Stimulated activated memory B cell treated with anti-CD40 and anti-IgM and Interleukin-4, amounts not matched to agents 10 μg/mL and 1 μg/mL and 100 μg/mL, for 72 hours (primary cell): ENCODE measurements at regions not wholly inside any gene's neighbourhood (a gene's known extent, or its start where the extent isn't known, plus 50 kb on each side); places are given as distances from the start of the nearest gene placed in this dataset.

ENCODE experiments used
- ATAC-seq: fragments of 150-1000 bp; cut with Tn5 transposase; 2 replicates; pipeline ENCODE4 v1.10.0; 2021
- H3K27ac Mint-ChIP-seq: one replicate; pipeline ENCODE4 v1.8.0; 2022; ENCODE audit warnings: mild to moderate bottlenecking, mixed read lengths
- H3K27me3 Mint-ChIP-seq: one replicate; pipeline ENCODE4 v1.8.0; 2022; ENCODE audit warnings: mixed read lengths
- H3K36me3 Mint-ChIP-seq: one replicate; pipeline ENCODE4 v1.8.0; 2022; ENCODE audit warnings: mixed read lengths
- H3K4me1 Mint-ChIP-seq: one replicate; pipeline ENCODE4 v1.8.0; 2022; ENCODE audit warnings: mixed read lengths
- H3K4me3 Mint-ChIP-seq: one replicate; pipeline ENCODE4 v1.8.0; 2022; ENCODE audit warnings: mild to moderate bottlenecking, moderate library complexity, mixed read lengths
- H3K9me3 Mint-ChIP-seq: one replicate; pipeline ENCODE4 v1.8.0; 2022; ENCODE audit warnings: mixed read lengths

- ATAC-seq: no peak
- H3K4me3 Mint-ChIP-seq: no peak overlapping the region
- no peak overlapping the region for H3K27ac Mint-ChIP-seq
- H3K9me3 Mint-ChIP-seq: peaks cover 3% of the 10 kb centered on the region
- no peaks in the 10 kb centered on the region for H3K27me3 Mint-ChIP-seq
- no peaks in the 10 kb centered on the region for H3K36me3 Mint-ChIP-seq
- H3K4me1 Mint-ChIP-seq: no peaks in the 10 kb centered on the region
Measured at GRCh38 chr19:32174386-32175113, 170.9 kb upstream of the ZNF507 start.

DNA sequence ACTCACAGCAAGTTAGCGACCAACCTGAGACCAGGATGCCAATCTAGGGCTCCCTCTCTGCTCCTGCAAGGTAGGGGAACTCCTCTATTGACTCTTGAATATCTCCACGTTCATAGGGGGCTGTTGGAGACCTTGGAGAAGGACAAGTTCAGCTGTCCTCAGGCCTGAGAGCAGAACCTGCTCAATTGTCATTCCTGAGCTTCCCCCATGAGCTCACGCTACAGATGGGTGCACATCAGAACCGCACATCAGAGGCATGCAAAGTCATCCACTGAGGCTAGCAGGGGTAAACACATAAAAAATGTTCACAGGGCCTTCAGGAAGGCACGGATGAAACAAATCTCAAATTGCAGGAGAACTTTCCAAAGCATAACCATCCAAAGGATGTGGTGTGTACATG lies 168.8 kb upstream of the ZNF507 start:
- Mint-ChIP-seq H3K9me3 (peaks cover 3% of the 10 kb centered on the region), H3K27me3 (no peaks in the 10 kb centered on the region), H3K4me3 (no peak overlapping the region), H3K27ac (no peak overlapping the region), H3K4me1 (no peaks in the 10 kb centered on the region), H3K36me3 (no peaks in the 10 kb centered on the region)
- ATAC-seq: no peak

GRCh38 chr19:32177686-32178085 lies 167.7 kb upstream of the ZNF507 start:
- no peaks in the 10 kb centered on the region for H3K4me1 Mint-ChIP-seq
- no peaks in the 10 kb centered on the region for H3K27me3 Mint-ChIP-seq
- H3K36me3 Mint-ChIP-seq: no peaks in the 10 kb centered on the region
- ATAC-seq: no peak
- H3K9me3 Mint-ChIP-seq: peaks cover 3% of the 10 kb centered on the region
- H3K4me3 Mint-ChIP-seq: no peak overlapping the region
- H3K27ac Mint-ChIP-seq: no peak overlapping the region

- Mint-ChIP-seq H3K27me3 (no peaks in the 10 kb centered on the region), H3K36me3 (no peaks in the 10 kb centered on the region), H3K4me1 (no peaks in the 10 kb centered on the region), H3K27ac (no peak overlapping the region), H3K9me3 (peaks cover 5% of the 10 kb centered on the region), H3K4me3 (no peak overlapping the region)
- ATAC-seq: no peak
Measured at GRCh38 chr19:32178401-32178800, 167.0 kb upstream of the ZNF507 start.

GRCh38 chr19:32178956-32179355 lies 166.5 kb upstream of the ZNF507 start:
- ATAC-seq: no peak
- H3K27me3 Mint-ChIP-seq: no peaks in the 10 kb centered on the region
- no peaks in the 10 kb centered on the region for H3K4me1 Mint-ChIP-seq
- H3K27ac Mint-ChIP-seq: no peak overlapping the region
- no peak overlapping the region for H3K4me3 Mint-ChIP-seq
- no peaks in the 10 kb centered on the region for H3K36me3 Mint-ChIP-seq
- peaks cover 6% of the 10 kb centered on the region for H3K9me3 Mint-ChIP-seq

GRCh38 chr19:32181216-32181920 lies 164.0 kb upstream of the ZNF507 start:
- Mint-ChIP-seq H3K27ac (no peak overlapping the region), H3K27me3 (no peaks in the 10 kb centered on the region), H3K9me3 (peaks cover 9% of the 10 kb centered on the region), H3K4me3 (no peak overlapping the region), H3K4me1 (no peaks in the 10 kb centered on the region), H3K36me3 (no peaks in the 10 kb centered on the region)
- no peak for ATAC-seq

DNA sequence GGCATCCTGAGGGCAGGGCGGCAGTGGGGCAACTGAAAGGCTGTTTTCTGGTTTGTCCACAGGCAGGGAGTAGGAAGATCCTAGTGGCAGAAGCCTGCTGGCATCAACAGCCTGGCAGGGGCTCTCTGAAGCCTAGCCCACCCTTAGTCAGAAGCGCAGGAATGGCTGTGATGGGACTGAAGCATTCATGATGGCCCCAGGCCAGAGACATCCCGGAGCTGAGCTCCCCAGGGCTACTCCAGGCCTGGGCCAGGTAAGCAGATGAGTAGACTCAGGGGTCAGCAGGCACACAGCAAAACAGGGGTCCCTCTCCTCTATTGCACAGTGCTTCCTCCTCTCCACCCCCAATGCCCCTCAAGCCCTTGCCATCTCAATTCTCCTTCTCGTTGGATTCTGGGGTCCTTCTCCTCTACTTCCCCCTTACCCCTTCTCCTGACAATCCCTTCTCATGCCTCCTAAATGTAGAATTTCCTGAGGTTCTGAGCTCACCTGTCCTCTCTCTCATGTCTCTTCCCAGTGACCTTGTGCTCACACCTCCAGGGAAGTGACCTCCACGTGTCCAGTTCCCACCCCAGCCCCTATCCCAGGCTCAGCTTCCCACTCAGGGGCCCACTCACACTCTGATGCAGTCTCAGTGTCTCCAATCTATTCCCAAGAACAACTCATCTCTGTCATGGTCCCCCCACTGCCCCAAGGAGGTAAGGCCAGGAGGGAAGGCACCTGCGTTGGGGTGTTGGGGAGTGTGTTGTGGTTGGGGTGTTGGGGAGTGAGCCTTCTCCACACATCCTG lies 158.7 kb upstream of the ZNF507 start:
- no peak for ATAC-seq
- Mint-ChIP-seq H3K27ac (no peak overlapping the region), H3K27me3 (no peaks in the 10 kb centered on the region)

DNA sequence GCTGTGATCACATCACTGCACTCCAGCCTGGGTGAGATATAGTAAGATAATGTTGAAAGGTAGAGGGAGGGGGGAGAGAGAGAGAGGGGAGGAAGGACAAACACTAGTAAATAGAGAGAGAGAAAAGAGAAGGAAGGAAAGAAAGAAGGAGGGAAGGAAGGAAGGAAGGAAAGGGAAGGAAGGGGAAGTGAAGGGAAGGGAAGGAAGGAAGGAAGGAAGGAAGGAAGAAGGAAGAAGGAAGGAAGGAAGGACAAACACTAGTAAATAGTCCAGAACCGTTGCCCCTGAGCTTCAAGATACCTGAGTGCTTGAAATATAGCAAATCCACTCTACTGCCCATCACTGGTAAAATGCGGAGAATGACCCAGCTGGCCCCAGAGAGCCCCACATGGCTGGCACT lies 156.5 kb upstream of the ZNF507 start:
- no peak for ATAC-seq
- Mint-ChIP-seq H3K4me3 (no peak overlapping the region), H3K27me3 (no peaks in the 10 kb centered on the region), H3K9me3 (peaks cover 25% of the 10 kb centered on the region), H3K27ac (no peak overlapping the region), H3K4me1 (no peaks in the 10 kb centered on the region), H3K36me3 (no peaks in the 10 kb centered on the region)

More for the DNA sequence above, 158.7 kb upstream of the ZNF507 start:
- Mint-ChIP-seq H3K4me3 (no peak overlapping the region), H3K4me1 (no peaks in the 10 kb centered on the region), H3K9me3 (peaks cover 19% of the 10 kb centered on the region), H3K36me3 (no peaks in the 10 kb centered on the region)

- Mint-ChIP-seq H3K4me1 (no peaks in the 10 kb centered on the region), H3K9me3 (peaks cover 25% of the 10 kb centered on the region), H3K36me3 (no peaks in the 10 kb centered on the region), H3K27ac (no peak overlapping the region), H3K27me3 (no peaks in the 10 kb centered on the region), H3K4me3 (no peak overlapping the region)
- no peak for ATAC-seq
Measured at GRCh38 chr19:32189956-32190706, 155.3 kb upstream of the ZNF507 start.

GRCh38 chr19:32191921-32192320 lies 153.5 kb upstream of the ZNF507 start:
- no peak for ATAC-seq
- Mint-ChIP-seq H3K27me3 (no peaks in the 10 kb centered on the region), H3K4me1 (no peaks in the 10 kb centered on the region), H3K27ac (no peak overlapping the region), H3K4me3 (no peak overlapping the region), H3K36me3 (no peaks in the 10 kb centered on the region), H3K9me3 (peaks cover 21% of the 10 kb centered on the region)

DNA sequence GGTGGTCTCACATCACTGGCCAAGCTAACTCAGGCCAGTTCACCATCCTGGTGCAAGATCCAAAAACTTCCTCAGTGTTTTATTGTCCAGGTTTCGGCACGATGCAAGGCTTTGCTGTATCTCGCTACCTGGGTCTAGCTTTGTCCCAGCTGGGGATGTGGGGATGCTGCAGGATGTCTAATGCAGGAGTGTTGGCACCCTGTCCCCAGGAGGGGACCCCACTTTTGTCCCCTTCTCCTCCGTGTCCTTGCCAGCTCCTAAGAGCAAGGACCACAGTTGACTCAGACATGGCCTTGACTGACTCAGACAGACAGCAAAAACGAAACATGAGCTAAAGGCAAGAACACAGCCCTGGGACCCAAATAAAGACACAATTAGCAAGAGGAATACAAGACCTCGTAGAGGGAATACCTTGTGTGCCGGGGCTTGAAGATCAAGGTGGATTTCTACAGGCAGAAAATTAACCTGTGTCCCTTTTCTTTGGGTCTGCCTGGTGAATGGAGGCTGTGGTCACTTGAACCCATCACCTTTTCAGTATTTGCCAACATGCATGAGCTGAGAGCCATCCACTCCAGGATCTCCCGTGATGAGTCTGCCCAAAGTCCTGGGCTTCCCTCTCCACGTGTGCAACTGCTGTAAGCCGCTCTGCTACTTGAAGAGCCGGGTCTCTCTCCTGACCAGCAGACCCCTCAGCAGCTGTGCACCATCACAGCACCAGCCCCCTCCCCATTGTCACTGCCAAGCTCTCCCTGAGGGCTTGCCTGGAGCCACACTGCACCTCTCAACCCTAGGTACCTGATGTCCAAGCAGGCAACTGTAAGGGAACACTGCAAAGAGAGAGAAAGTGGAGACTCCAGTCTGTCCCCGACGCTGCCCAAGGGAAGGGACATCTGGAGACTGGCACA lies 149.5 kb upstream of the ZNF507 start:
- Mint-ChIP-seq H3K4me1 (no peaks in the 10 kb centered on the region), H3K4me3 (no peak overlapping the region), H3K9me3 (peaks cover 9% of the 10 kb centered on the region), H3K36me3 (no peaks in the 10 kb centered on the region), H3K27me3 (no peaks in the 10 kb centered on the region), H3K27ac (no peak overlapping the region)
- no peak for ATAC-seq

DNA sequence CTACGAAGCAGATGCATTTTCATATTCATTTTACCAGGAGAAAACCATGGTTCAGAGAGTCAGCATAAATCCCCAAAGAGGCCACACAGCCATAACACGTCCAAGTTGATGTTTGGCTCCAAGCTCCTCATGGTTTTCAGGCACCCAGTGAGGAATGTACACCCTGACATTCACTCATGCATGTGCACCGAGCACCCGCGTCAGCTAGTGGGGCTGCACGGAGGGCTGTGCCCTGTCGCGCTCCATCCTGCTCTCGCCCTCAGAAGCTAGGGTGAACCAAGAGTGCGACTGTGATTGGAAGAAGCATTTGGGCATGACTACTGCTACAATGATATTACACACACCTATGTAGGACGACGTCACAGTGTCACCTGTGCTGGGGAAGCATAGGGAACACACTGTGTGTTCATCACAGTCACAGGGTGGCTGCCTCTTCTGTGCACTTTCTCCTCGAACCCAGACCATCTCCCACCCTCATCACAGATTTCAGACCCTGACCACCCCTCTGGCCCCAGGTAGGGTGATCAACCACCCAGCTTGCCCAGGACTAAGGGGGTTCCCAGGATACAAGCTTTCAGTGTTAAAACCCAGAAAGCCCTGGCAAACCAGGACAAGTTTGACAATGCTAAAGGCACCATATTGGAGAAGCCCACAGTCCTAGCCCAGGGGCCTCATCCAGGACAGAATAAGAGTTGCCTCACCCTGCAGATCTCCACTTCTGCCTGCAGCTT lies 148.6 kb upstream of the ZNF507 start:
- no peaks in the 10 kb centered on the region for H3K36me3 Mint-ChIP-seq
- no peak overlapping the region for H3K4me3 Mint-ChIP-seq
- H3K27me3 Mint-ChIP-seq: peaks cover 2% of the 10 kb centered on the region
- peaks cover 9% of the 10 kb centered on the region for H3K9me3 Mint-ChIP-seq
- ATAC-seq: no peak
- no peaks in the 10 kb centered on the region for H3K4me1 Mint-ChIP-seq
- H3K27ac Mint-ChIP-seq: no peak overlapping the region

- no peak overlapping the region for H3K4me3 Mint-ChIP-seq
- no peaks in the 10 kb centered on the region for H3K4me1 Mint-ChIP-seq
- H3K9me3 Mint-ChIP-seq: peaks cover 3% of the 10 kb centered on the region
- H3K36me3 Mint-ChIP-seq: no peaks in the 10 kb centered on the region
- ATAC-seq: no peak
- peaks cover 10% of the 10 kb centered on the region for H3K27me3 Mint-ChIP-seq
- H3K27ac Mint-ChIP-seq: no peak overlapping the region
Measured at GRCh38 chr19:32197896-32198882, 147.2 kb upstream of the ZNF507 start.
